Endothelial cell of umbilical vein (primary cell): ENCODE measurements at regions not wholly inside any gene's neighbourhood (a gene's known extent, or its start where the extent isn't known, plus 50 kb on each side); places are given as distances from the start of the nearest gene placed in this dataset.

Experiments
- BruUV-seq: library from RNA; stranded (reverse); fragments of 400-500 nt; replicated peaks from 2 replicates; lab custom pipeline; 2021; lab: Mats Ljungman, UMichigan
- CTCF ChIA-PET: fragments of 300-600, 350-600 bp; sonication (Branson Sonifier 250); formaldehyde crosslinking; loops from one replicate; lab custom pipeline; 2021; ENCODE audit warnings: antibody characterized with exemption, inconsistent platforms; lab: Charles Lee
- POLR2A ChIA-PET: fragments of 300-600, 350-600 bp; sonication (Branson Sonifier 250); formaldehyde crosslinking; loops from one replicate; lab custom pipeline; 2021; ENCODE audit warnings: antibody characterized with exemption, inconsistent platforms; lab: Charles Lee
- DNase-seq: peaks from one replicate; pipeline ENCODE4 v3.0.0-alpha.2; 2011; ENCODE audit warnings: low read depth, low spot score
- FAIRE-seq: peaks from 2 replicates; lab custom pipeline; 2011; peaks lifted over from hg19 to GRCh38; lab: Jason Lieb, UNC
- H2AFZ ChIP-seq: 2 replicates; pipeline ENCODE4 v1.6.0; 2012; ENCODE audit warnings: low read depth, low read length, control low read depth, inconsistent platforms
- H3K27ac ChIP-seq: 2 replicates; pipeline ENCODE4 v1.5.1; 2011; ENCODE audit warnings: low read depth, mild to moderate bottlenecking, control low read depth, low read length, moderate library complexity; ENCODE audit not compliant: insufficient read depth
- H3K27me3 ChIP-seq, 2 experiments: 2 replicates each; pipeline versions ENCODE4 v1.6.0 to v1.6.1; 2011; ENCODE audit warnings: low read length in 2 of 2, mixed read lengths in 1 of 2; ENCODE audit not compliant: control insufficient read depth in 2 of 2, insufficient read depth in 2 of 2
- H3K36me3 ChIP-seq, 2 experiments: 2 replicates in 1 of 2; 3 replicates in 1 of 2; pipeline ENCODE4 v1.5.1; 2011; ENCODE audit warnings: low read length in 2 of 2, mild to moderate bottlenecking in 1 of 2, moderate library complexity in 1 of 2; ENCODE audit not compliant: control insufficient read depth in 2 of 2, insufficient read depth in 2 of 2; ENCODE audit errors: extremely low read depth in 1 of 2
- H3K4me1 ChIP-seq: 3 replicates; pipeline ENCODE4 v1.5.1; 2011; ENCODE audit warnings: mild to moderate bottlenecking, low read length; ENCODE audit not compliant: control insufficient read depth, insufficient read depth; ENCODE audit errors: extremely low read depth
- H3K4me2 ChIP-seq: 2 replicates; pipeline ENCODE4 v1.6.1; 2011; ENCODE audit warnings: low read length, control low read depth, mixed read lengths; ENCODE audit not compliant: insufficient read depth
- H3K4me3 ChIP-seq, 3 experiments: fragments of 200-600 bp in 1 of 3; sonication (generic), shearing (Covaris generic) in 1 of 3; replicated peaks in 1 of 3; 2 replicates each; pipeline ENCODE4 v1.5.1; 2011 to 2016; ENCODE audit warnings: control low read depth in 3 of 3, low read length in 3 of 3, mild to moderate bottlenecking in 2 of 3, inconsistent platforms in 1 of 3, low read depth in 1 of 3, moderate library complexity in 1 of 3; ENCODE audit not compliant: insufficient read depth in 1 of 3
- H3K79me2 ChIP-seq: 2 replicates; pipeline ENCODE4 v1.6.0; 2012; ENCODE audit warnings: low read length, inconsistent platforms; ENCODE audit not compliant: control insufficient read depth, insufficient read depth
- H3K9ac ChIP-seq: replicated peaks from 2 replicates; pipeline ENCODE3; 2011; ENCODE audit warnings: low read length, control low read depth; ENCODE audit not compliant: insufficient read depth; ENCODE audit errors: extremely low read depth
- H3K9me1 ChIP-seq: replicated peaks from 3 replicates; pipeline ENCODE4 v1.6.0; 2011; ENCODE audit warnings: mild to moderate bottlenecking, low read length; ENCODE audit not compliant: control insufficient read depth, insufficient read depth; ENCODE audit errors: extremely low read depth
- H3K9me3 ChIP-seq: replicated peaks from 2 replicates; pipeline ENCODE4 v1.5.1; 2012; ENCODE audit warnings: low read length, inconsistent platforms; ENCODE audit not compliant: control insufficient read depth, insufficient read depth
- H4K20me1 ChIP-seq: replicated peaks from 2 replicates; pipeline ENCODE3; 2011; ENCODE audit warnings: mild to moderate bottlenecking, low read length; ENCODE audit not compliant: control insufficient read depth, insufficient read depth; ENCODE audit errors: extremely low read depth
- CTCF ChIP-seq, 2 donors: IDR thresholded peaks; 1 replicate in 1 of 2; 2 replicates in 1 of 2; pipeline ENCODE4 v1.5.1; 2011; ENCODE audit warnings: low read length in 2 of 2, mild to moderate bottlenecking in 2 of 2, moderate library complexity in 2 of 2, control low read depth in 1 of 2, inconsistent platforms in 1 of 2, low read depth in 1 of 2; ENCODE audit not compliant: insufficient read depth in 1 of 2; ENCODE audit errors: extremely low read depth in 1 of 2
- EZH2 ChIP-seq: IDR thresholded peaks from 2 replicates; pipeline ENCODE4 v1.6.1; 2012; ENCODE audit warnings: borderline replicate concordance, low read depth, mild to moderate bottlenecking, moderate library complexity, low read length, inconsistent platforms; ENCODE audit not compliant: severe bottlenecking
- FOS ChIP-seq: IDR thresholded peaks from 2 replicates; pipeline ENCODE4 v1.6.1; 2011; ENCODE audit warnings: mild to moderate bottlenecking, low read length, moderate library complexity, borderline replicate concordance; ENCODE audit not compliant: insufficient read depth
- GATA2 ChIP-seq: IDR thresholded peaks from 2 replicates; pipeline ENCODE4 v1.7.0; 2011; ENCODE audit warnings: low read depth, mild to moderate bottlenecking, moderate library complexity, mixed read lengths, low read length; ENCODE audit not compliant: insufficient read length, insufficient read depth
- JUN ChIP-seq: IDR thresholded peaks from 2 replicates; pipeline ENCODE4 v1.6.1; 2011; ENCODE audit warnings: borderline replicate concordance, low read depth; ENCODE audit not compliant: insufficient read length, insufficient read depth
- MAX ChIP-seq: IDR thresholded peaks from 2 replicates; pipeline ENCODE4 v1.6.1; 2011; ENCODE audit not compliant: insufficient read depth, insufficient read length
- MYC ChIP-seq: IDR thresholded peaks from one replicate; pipeline ENCODE4 v1.6.1; 2011; ENCODE audit warnings: mild to moderate bottlenecking, low read depth, low read length
- POLR2A ChIP-seq: IDR thresholded peaks from 2 replicates; pipeline ENCODE4 v1.6.1; 2012; ENCODE audit warnings: low read depth, mild to moderate bottlenecking, control low read depth, low read length
- POLR2AphosphoS5 ChIP-seq: IDR thresholded peaks from 2 replicates; pipeline ENCODE4 v1.6.1; 2012; ENCODE audit warnings: low read depth, mild to moderate bottlenecking, control low read depth, low read length, moderate library complexity; ENCODE audit not compliant: insufficient read depth
- dilution Hi-C: fragments of 300-500 bp; cut with MboI; formaldehyde crosslinking; loops from one replicate; pipeline ENCODE4 v1.15.0; 2019; ENCODE audit warnings: low sequenced_read_pairs; ENCODE audit not compliant: extremely low pct_ligation_motif_present
- intact Hi-C: fragments of 100-400 bp; cut with micrococcal nuclease; formaldehyde crosslinking; loops from one replicate; pipeline ENCODE4 v1.10.0; 2022

- no peak for FAIRE-seq
- Histone ChIP-seq H3K4me2 (no peak overlapping the region), H3K36me3 (no peaks in the 10 kb centered on the region), H3K9me3 (no peaks in the 10 kb centered on the region), H3K9me1 (no peaks in the 10 kb centered on the region), H3K4me3 (no peak overlapping the region), H3K27ac (no peak overlapping the region), H3K4me1 (no peaks in the 10 kb centered on the region), H3K9ac (no peak overlapping the region), H4K20me1 (no peaks in the 10 kb centered on the region), H2AFZ (no peak overlapping the region), H3K79me2 (no peaks in the 10 kb centered on the region), H3K27me3 (no peaks in the 10 kb centered on the region)
- no TSS peak for BruUV-seq
- no peak for DNase-seq
- dilution Hi-C loops (no loop called here), intact Hi-C loops (no loop called here)
- CTCF ChIA-PET: no interaction called here
- POLR2A ChIA-PET: no interaction called here
- no peak for TF ChIP-seq POLR2A
- no peak for TF ChIP-seq FOS
- no peak for TF ChIP-seq POLR2AphosphoS5
- no peak for TF ChIP-seq EZH2
- no peak for TF ChIP-seq MAX
- no peak for TF ChIP-seq GATA2
- no peak for TF ChIP-seq JUN
- no peak for TF ChIP-seq CTCF (IDR thresholded peaks at IDR 0.05; ENCODE audit: extremely low read depth in 1 of 2, insufficient read depth in 1 of 2, low read depth in 1 of 2, low read length in 2 of 2)
- TF ChIP-seq MYC: no peak
These were observed 377.8 kb downstream of the KLHL4 start for GRCh38 chrX:87895421-87895820.
